Stimulated activated CD8-positive, alpha-beta memory T cell treated with anti-CD3 and anti-CD28 coated beads, Interleukin-15, amount 100 ng/mL, for 1 hour (primary cell): ENCODE measurements at regions not wholly inside any gene's neighbourhood (a gene's known extent, or its start where the extent isn't known, plus 50 kb on each side); places are given as distances from the start of the nearest gene placed in this dataset.
"Not testable (repeated sequence)": the region's sequence is repeated elsewhere in the genome, so short reads cannot be mapped to it uniquely, and the experiment has no call there.

ENCODE experiments used
- DNase-seq: peaks from one replicate; pipeline ENCODE4 v3.0.0-alpha.2; 2020; ENCODE audit warnings: low read depth

DNA sequence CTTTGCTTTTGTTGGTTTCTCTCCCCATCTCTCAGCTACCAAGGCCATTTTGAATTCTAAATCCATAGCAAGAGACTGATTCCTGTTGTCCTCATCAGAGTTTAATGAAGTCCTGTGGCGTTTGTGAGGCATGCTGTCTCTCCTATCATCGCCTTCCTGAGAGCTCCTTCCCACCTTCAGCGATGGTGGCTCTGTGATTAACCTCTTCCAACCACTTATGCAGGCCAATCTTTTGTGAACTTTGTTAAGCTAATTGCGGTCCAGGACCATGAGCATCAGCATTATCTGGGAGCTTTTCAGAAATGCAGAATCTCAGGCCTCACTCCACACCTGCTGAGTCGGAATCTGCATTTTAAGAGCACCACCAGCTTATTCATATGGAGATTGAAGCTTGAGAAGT is 272.5 kb upstream of the CDYL start:
- no peak for DNase-seq

DNA sequence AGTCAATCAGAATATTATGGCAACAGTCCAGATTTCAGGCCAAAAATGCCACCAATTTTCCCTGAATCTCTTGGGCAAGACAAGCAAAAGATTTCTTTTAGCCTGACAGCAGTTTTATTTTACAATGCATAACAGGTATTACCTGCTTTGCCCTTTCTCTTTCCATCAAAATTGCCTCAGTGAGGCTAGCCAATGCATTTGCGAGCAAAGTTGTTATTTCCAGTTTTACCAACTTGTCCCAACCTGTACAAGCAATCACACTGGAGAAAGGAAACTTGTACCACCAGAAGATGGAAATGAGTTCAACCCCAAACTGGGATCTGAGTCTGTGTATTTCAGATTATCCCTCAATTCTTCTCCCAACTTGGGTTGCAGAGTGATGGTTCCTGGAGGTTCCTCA is 279.9 kb upstream of the CDYL start:
- DNase-seq: no peak

DNA sequence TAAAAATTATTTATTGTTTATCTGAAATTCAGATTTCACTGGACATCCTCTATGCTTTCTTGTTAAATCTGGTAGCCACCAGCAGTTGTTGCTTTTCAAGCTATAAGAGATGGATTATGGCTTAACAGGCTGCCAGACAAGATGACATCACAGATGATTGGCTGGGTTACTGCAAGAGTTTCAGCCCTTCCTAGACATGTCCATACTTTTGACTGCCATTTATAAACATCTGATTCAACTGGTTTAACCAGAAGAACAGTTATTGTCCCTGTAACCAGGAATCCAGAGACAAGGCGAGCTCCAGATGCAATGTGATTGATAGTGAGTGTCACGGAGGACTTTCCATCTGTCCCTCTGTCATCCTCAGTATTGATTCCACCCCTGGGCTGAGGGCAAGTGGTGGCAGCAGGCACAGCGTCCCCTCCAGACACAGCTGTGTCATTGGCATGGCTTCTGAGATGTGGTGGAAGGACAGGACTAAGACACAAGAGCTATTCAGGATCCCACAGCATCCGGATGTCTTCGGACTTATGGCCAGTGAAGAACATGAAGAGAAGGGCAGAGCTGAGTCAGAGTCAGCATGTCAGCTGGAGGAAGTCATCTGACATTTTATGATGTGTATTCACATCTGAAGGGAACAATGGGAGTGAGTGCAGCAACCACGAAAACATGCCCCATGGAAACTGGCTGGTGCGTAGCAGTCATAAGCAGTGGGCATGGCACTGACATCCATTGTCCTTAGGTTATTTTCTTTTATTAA is 284.5 kb upstream of the CDYL start:
- DNase-seq: no peak

DNA sequence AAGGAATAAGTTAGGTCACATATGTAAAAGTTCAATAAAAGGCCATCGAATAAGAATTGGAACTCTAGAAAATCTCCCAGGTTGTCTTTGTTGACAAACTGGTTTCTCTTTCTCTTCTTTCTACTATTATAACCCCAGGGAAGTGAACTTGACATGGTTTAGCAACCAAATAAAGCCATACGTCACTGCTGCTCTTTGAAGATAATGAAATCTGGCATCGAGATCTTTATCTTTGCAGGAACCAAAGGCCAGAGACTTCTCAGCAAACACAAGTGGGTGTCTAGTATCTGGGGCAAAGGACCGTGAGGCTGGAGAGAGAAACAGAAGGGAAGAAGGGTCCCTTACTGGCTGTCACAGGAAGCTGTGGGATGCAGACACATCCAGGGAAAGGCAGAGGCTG is 286.7 kb upstream of the CDYL start:
- DNase-seq: no peak

DNA sequence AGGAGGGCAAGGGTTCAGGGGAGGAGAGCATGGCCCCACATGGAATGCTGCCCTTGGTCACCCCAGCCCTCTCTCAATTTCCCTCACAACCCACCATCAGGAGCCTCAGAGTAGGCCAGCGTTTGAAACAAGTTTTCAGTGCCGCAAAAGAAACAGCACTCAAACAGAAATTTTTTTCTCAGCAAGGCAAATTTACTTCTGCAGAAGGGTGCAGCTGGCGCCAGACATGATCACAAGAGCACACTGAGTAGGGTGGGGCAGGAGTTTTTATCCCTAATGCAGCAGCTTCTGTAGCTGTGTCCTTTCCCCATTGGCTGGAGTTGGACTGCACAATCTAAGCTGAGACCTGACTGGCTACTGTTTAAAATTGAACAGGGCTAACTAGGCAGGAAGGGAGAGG is 287.8 kb upstream of the CDYL start:
- DNase-seq: no peak

DNA sequence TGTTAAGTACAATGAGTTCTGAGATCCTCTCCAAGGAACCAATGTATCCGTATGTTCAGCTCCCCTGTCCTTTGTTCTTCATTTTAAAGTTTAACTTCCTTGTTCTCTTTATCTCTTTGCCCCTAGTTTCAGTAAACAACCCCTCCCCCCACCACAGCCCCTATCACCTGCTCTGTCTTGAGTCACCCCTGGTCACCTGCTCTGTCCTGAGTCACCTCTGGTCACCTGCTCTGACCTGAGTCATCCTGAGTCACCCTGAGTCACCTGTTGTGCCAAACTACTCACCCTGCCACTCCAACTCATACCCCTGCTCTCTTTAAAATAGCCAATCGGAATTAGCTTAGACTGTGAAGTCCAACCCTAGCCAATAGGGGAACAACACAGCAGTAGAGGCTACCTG is 288.7 kb upstream of the CDYL start:
- no peak for DNase-seq

DNA sequence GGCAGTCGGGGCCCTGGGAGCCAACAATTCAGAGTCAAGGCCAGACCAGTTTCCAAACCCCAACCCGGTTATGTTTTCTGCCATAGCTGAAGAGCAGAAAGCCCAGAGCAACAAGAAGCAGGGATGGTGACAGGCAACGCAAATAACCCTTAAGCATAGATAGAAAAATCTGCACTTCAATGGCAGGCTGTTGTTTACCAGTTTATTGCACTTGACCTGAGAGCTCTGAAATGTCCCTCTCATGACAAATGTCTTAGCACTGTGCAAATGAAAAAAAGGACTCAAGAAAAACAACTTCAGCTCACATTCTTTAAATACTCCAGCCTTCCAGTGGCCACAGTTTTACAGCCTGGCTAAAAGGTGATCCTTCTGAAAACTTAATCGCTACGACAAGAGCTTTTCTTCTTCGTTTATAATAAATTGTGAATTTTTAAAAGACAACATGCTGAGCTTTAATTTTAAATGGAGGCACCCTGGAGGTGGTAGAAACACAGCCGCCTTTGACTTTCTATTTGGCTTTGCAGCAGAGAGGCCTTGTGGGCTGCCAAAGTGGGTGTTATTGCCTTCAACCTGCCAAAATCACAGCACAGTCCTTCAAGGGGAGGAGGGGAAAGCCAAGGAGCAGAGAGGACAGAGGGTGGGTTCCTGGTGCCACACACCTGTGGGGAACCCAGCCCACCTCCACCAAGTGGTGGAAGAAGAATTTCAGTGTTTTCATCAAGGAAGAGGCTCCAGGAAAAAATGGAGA is 289.5 kb upstream of the CDYL start:
- DNase-seq: no peak

- no peak for DNase-seq
Observed at GRCh38 chr6:4485735-4486134, 290.5 kb upstream of the CDYL start.

DNA sequence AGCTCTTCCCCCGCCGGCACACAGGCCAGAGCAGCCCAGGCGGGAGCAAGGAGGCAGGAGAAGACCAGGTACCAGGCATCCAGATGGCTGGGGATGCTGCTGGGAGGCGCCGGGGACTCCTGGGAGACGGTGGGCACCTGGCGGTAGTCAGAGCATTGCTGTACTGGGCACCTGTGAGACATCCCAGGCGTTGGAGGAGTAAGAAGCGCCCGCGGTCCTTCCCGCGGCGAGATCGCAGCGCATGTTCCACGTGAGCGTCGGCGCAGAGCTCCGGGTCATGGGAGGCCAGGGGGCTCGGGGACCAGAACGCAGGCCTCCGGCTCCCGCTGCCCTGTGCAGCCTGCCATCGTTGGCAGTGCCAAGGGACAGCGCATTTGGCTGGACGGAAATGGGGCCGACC is 293.7 kb upstream of the CDYL start:
- DNase-seq: no peak

DNA sequence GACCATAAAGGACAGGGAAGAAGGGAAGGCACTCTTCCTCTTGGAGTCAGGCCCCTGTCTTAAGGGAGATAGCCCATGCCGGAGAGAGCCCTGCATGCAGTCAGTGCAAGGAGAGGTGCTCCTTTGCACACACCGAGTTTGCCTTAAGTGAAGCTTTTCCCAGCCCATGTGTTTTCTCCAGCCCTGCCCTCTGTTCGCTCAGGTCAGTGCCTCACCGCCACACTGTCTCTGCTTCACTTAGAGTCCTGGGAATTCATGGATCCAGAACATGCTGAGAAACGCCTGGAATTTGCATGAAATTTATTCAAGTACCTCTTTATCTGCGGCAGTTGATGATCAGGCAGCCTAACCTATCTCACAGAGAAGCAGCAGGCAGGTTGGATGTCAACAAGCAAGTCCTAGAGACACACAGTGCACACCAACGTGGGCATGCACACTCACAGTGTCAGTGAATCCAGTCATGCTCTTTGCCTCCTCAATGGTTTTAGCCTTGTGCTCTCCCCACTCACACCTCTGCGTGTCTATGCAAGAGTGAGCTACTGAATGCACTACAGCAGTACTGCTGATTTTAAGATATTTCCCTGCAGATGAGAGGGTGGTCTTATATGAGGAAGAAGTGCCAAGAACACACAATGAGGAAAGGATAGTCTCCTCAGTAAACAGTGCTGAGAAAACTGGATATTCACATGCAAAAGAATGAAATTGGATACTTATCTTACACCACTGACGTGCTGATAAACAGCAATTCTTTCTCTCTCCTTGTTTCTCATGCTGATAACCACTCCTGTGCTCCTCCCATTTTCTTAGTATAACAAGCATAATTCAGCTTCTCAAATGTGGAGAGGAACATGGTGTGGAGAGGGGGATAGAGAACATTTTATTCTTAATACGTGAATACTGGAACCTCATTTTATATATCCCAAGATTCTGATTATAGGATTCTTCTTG is 295.1 kb upstream of the CDYL start:
- DNase-seq: no peak

- DNase-seq: no peak
Observed at GRCh38 chr6:4478098-4478497, 298.1 kb upstream of the CDYL start.

GRCh38 chr6:4474810-4475209 is 301.4 kb upstream of the CDYL start:
- DNase-seq: no peak

GRCh38 chr6:4472969-4473642 is 303.1 kb upstream of the CDYL start:
- no peak for DNase-seq

DNA sequence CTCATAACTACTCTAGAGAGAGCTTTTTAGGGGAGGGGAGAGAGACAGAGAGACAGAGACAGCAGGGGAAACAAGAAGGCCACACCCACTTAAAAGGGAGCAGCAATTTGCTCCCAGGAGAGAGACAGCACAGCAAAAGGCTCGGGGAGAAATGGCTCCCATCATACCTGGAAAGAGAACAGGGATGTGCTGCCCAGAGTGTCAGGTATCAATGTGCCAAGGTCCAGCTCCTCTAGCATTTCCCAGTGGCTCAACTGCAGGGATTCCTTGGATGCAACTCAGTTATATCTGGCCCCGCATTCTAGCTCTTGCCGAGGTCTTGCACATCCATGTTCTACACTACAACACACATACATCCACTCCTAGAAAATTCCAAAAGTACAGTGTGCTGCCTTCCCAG is 304.0 kb upstream of the CDYL start:
- DNase-seq: no peak

GRCh38 chr6:4471515-4471914 is 304.7 kb upstream of the CDYL start:
- DNase-seq: not testable (repeated sequence)

DNA sequence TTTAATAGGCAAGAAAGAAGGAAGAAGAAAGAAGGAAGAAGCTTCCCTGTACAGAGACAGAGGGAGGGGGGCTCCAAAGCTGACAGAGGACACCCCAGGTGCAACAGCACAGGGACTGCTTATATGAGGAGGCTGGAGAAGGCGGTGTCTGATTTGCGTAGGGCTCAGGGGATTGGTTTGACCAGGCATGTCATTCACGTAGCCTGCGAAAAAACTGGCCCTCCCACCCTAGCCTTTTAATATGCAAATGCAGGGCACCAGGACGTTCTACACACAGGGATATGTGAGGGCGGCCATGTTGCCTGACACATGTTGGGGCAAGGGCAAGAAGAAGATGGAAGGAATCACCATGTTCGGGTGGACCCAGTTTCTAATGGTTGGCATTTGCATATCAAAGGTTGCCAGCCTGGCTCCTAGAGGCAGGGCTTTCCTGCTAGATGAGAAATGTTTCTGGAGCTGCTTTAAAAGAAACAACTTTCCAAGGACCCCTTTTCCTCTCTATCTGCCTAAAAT is 305.4 kb upstream of the CDYL start:
- DNase-seq: no peak

DNA sequence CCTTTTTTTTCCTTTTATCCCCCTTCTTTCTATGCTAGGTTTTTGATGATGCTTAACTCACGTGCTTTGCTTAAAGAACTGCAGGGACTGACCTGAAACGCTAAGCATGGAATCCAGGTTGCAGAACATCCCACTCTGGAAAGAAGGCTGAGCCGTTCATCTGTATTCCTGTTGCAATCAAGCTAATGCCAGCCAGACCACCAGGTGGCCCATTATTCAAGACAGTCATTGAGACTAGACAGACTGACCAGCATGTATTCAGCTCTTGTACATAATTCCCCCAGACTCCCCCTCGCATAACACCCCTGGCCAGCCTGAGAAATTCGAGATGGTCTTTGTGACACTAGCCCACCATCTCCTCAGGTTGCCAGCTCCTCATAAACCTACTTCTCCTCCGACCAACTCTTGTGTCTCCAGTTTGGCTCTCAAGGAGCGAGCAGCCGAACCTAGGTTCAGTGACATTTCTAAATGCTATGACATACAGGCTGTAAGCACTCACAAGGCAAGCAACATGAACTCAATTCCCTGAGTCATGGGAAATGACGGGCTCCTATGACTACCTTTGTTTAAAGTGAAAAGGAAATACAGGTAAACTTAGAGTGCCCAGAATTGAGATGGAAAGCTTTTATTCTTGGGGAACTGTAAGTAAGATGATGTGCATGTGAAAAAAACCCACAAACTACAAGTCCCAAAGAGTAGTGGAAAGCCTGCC is 309.3 kb upstream of the CDYL start:
- DNase-seq: no peak

DNA sequence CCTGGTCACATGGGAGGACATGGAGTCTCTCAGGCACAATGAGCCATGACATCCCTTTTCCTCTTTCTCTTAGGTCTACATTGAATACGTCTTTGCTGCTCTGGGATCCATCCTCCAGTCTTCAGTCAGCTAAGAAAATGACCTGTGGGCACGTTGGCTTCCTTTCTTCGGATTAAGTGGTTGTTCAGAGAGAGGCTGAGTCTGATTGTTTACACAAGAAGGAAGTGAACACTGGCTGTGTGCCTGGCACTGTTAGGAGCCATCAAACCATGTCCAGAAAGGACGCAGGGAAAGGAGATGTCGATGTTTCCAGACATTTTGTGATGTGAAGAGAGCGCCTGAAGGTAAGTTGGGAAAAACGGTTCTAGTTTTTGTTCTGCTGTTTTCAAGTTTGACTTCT is 309.9 kb upstream of the CDYL start:
- no peak for DNase-seq

DNA sequence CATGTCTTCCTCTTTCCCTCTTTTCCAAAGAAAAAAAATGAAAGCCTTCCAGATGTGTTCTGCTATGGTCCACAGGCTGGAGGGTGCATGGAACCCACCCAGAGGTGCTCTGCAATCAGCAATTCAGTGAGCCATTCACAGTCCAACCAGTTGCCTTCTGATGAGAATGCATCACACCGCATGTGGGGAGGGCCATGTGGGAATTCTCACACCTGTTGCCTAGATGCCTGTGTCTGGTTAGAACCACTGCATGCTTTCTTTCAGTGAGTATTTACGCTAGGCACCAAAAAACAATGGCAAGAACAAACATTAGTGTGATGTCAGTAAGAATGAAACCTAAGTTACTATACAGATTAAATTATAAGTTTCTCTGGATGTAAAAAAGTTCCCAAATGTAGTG is 311.6 kb upstream of the CDYL start:
- no peak for DNase-seq

GRCh38 chr6:4463236-4463635 is 313.0 kb upstream of the CDYL start:
- no peak for DNase-seq
